OCI-LY7 (cell line): ENCODE measurements at regions not wholly inside any gene's neighbourhood (a gene's known extent, or its start where the extent isn't known, plus 50 kb on each side); places are given as distances from the start of the nearest gene placed in this dataset.
"Not testable (repeated sequence)": the region's sequence is repeated elsewhere in the genome, so short reads cannot be mapped to it uniquely, and the experiment has no call there.

Experiments used
- EZH2phosphoT487 ChIP-seq: fragments of 200-600 bp; sonication (generic); IDR thresholded peaks from 2 replicates; pipeline ENCODE4 v1.6.1; 2018; ENCODE audit warnings: low read depth, borderline replicate concordance, mild to moderate bottlenecking, mixed run types, antibody characterized with exemption, low read length, moderate library complexity, mixed read lengths
- TF ChIP-seq, protein P1 (sequence below): fragments of 200-600 bp; sonication (generic); conservative IDR thresholded peaks from 2 replicates; pipeline ENCODE4 v1.5.1; 2014; ENCODE audit warnings: mild to moderate bottlenecking, antibody characterized with exemption, low read length, moderate library complexity, mixed read lengths

DNA sequence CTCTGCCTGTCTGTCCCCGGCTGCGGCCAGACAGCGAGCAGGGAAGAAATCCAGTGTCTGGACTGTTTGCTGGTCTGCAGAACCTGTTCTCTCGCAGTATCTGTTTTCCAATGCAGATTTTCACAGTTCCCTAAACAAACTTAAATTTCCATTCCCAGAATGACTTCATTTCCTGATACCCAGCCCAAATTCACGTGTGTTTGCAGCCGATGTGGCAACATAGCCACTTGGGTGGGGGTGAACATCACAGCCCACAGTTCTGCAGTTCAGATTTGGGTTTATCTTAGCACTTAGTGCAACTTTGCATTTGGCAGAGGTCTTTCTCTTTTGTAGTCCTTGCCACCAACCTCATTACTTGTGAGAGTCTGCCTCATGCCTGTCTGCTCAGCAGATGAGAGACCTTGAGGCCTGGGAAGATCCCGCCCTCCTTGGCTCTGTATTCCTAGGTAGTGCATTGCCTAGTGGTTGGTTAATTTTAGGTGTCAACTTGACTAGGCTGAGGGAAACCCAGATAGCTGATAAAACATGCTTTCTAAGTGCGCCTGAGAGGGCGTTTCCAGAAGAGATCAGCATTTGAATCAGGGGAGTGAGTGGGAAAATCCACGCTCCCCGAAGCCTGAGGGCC, 122.8 kb upstream of the FAM20C start:
- TF ChIP-seq EZH2phosphoT487: not testable (repeated sequence)
- TF ChIP-seq, protein P1, sequence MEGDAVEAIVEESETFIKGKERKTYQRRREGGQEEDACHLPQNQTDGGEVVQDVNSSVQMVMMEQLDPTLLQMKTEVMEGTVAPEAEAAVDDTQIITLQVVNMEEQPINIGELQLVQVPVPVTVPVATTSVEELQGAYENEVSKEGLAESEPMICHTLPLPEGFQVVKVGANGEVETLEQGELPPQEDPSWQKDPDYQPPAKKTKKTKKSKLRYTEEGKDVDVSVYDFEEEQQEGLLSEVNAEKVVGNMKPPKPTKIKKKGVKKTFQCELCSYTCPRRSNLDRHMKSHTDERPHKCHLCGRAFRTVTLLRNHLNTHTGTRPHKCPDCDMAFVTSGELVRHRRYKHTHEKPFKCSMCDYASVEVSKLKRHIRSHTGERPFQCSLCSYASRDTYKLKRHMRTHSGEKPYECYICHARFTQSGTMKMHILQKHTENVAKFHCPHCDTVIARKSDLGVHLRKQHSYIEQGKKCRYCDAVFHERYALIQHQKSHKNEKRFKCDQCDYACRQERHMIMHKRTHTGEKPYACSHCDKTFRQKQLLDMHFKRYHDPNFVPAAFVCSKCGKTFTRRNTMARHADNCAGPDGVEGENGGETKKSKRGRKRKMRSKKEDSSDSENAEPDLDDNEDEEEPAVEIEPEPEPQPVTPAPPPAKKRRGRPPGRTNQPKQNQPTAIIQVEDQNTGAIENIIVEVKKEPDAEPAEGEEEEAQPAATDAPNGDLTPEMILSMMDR: not testable (repeated sequence)
